Gastrocnemius medialis (tissue), 4 donors: ENCODE measurements at regions not wholly inside any gene's neighbourhood (a gene's known extent, or its start where the extent isn't known, plus 50 kb on each side); places are given as distances from the start of the nearest gene placed in this dataset.

Experiments
- ATAC-seq, 2 donors: fragments of 150-250 bp; one replicate each; pipeline ENCODE4 v1.9.1; 2016
- DNase-seq, 2 donors: peaks; one replicate each; pipeline ENCODE4 v3.0.0-alpha.2; 2019
- H3K27ac ChIP-seq, 4 donors: fragments of 200-600 bp; sonication (generic); 1 replicate in 1 of 4; 2 replicates in 3 of 4; pipeline ENCODE4 v1.5.1; 2016 to 2018; ENCODE audit warnings: mild to moderate bottlenecking in 2 of 4, moderate library complexity in 1 of 4
- H3K27me3 ChIP-seq, 3 donors: fragments of 200-600 bp; sonication (generic) in 2 of 3; 1 replicate in 1 of 3; 2 replicates in 2 of 3; pipeline versions ENCODE4 v1.5.1 to v1.6.0; 2016 to 2019; ENCODE audit warnings: mild to moderate bottlenecking in 1 of 3, moderate library complexity in 1 of 3
- H3K36me3 ChIP-seq, 2 donors: fragments of 200-600 bp; sonication (generic) in 1 of 2; one replicate each; pipeline ENCODE4 v1.5.1; 2017 to 2018
- H3K4me1 ChIP-seq, 2 donors: fragments of 200-600 bp; sonication (generic) in 1 of 2; one replicate each; pipeline ENCODE4 v1.5.1; 2016 to 2017; ENCODE audit warnings: mild to moderate bottlenecking in 2 of 2
- H3K4me3 ChIP-seq, 4 donors: fragments of 200-600 bp; sonication (generic) in 3 of 4; 1 replicate in 1 of 4; 2 replicates in 3 of 4; pipeline ENCODE4 v1.5.1; 2016 to 2019; ENCODE audit warnings: mild to moderate bottlenecking in 2 of 4
- H3K9me3 ChIP-seq, 3 donors: fragments of 200-600 bp; sonication (generic) in 2 of 3; 1 replicate in 1 of 3; 2 replicates in 2 of 3; pipeline ENCODE4 v1.5.1; 2016 to 2019
- CTCF ChIP-seq, 5 experiments: fragments of 450-650 bp in 3 of 5; fragments of 200-600 bp in 2 of 5; sonication (generic) in 2 of 5; IDR thresholded peaks in 4 of 5; conservative IDR thresholded peaks in 1 of 5; 1 replicate in 4 of 5; 2 replicates in 1 of 5; pipeline ENCODE4 v1.5.1; 2016 to 2019; ENCODE audit warnings: antibody characterized with exemption in 5 of 5, mild to moderate bottlenecking in 3 of 5, moderate library complexity in 3 of 5
- POLR2A ChIP-seq, 2 donors: fragments of 450-650 bp; IDR thresholded peaks; one replicate each; pipeline ENCODE4 v1.6.1; 2017; ENCODE audit warnings: antibody characterized with exemption in 2 of 2, mild to moderate bottlenecking in 2 of 2, moderate library complexity in 2 of 2
- in situ Hi-C, 4 donors: fragments of 200-750 bp; cut with MboI; loops; one replicate each; pipeline versions ENCODE4 v1.15.0 to v1.8.0; 2017; ENCODE audit warnings: low sequenced_read_pairs in 4 of 4
- intact Hi-C: fragments of 100-400 bp; cut with DNase I; formaldehyde crosslinking; loops from one replicate; pipeline ENCODE4 v1.15.1; 2023; ENCODE audit warnings: low total_unique reads

GRCh38 chr10:111725050-111725449 is 458.5 kb downstream of the GPAM start:
- no peak overlapping the region for H3K27ac ChIP-seq
- intact Hi-C loops (no loop called here), in situ Hi-C loops (no loop called here)
- no peak for ATAC-seq
- H3K4me3 ChIP-seq = no peak overlapping the region
- no peaks in the 10 kb centered on the region for H3K27me3 ChIP-seq
- H3K4me1 ChIP-seq = no peaks in the 10 kb centered on the region
- TF ChIP-seq POLR2A (IDR thresholded peaks at IDR 0.05) (no peak), CTCF (IDR thresholded peaks at IDR 0.05 in 4 of 5, conservative IDR thresholded peaks at IDR 0.05 in 1 of 5) (no peak)
- H3K36me3 ChIP-seq = no peaks in the 10 kb centered on the region
- DNase-seq = no peak
- no peaks in the 10 kb centered on the region for H3K9me3 ChIP-seq

DNA sequence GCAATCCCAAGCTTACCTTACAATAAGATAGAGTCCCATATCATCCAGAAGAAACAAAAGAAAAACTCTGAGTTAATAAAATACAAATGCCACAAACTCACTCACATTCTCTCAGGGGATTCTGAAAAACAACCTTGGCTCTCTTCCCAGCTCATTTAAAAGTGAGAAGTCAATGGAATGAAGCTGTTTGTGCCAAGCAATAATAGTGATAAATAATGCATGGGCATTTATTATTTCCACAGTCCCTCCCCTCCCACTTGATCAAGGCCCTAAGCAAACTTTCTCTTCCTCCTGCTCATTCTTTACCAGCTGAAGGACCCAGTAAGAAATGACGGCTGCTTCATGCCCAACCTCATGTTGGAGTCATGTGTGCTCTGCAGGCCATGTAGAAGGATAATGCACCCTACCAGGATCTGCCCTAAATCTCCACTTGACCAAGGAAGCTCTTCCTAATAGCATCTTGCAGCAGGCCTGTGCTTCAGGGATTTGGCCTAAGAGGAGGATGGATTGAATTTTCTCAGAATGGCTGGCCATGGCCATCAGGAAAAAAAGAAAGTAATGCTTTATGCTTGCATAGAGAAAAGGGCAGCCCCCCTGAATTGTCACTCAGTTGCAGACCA is 451.3 kb downstream of the GPAM start:
- intact Hi-C loops (no loop called here), in situ Hi-C loops (no loop called here)
- ATAC-seq (no peak), DNase-seq (no peak)
- TF ChIP-seq POLR2A (IDR thresholded peaks at IDR 0.05) (no peak), CTCF (IDR thresholded peaks at IDR 0.05 in 4 of 5, conservative IDR thresholded peaks at IDR 0.05 in 1 of 5) (no peak)
- Histone ChIP-seq H3K4me1 (no peaks in the 10 kb centered on the region), H3K9me3 (no peaks in the 10 kb centered on the region), H3K27me3 (no peaks in the 10 kb centered on the region), H3K27ac (no peak overlapping the region), H3K4me3 (no peak overlapping the region), H3K36me3 (no peaks in the 10 kb centered on the region)

DNA sequence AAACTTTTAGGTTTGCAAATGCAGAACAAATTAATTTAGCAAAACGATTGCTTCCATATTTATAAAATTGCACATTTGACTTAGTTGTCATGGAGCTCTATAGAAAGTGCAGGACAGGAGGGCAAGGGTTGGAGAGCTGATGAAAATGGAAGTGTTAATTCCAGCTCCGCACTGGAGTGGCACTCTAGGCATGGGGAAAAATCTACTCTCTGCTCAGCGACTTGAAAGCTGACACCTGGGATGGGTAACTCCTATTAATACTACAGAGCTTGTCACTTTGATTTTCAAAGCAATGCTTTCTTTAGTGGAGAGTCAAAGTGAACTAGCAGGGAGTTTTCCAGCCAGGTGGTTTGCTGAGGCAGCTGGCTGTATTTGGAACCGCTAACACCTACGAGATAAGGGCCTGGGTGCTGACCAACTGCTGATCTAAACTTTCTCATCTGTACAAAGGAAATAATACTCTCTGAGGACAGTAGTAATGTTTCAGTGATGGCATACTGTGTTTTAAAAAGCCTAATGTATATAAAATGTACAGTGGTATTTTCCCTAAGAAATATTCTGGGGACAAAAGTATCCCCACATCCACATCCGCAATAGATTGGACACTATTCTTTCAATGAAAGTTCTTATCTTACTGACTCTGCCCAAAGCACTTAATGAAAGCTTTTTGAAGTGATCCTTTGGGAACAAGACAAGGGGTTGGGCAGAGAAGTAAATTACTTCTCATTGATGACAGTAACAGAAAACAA is 444.3 kb downstream of the GPAM start:
- Histone ChIP-seq H3K4me1 (no peaks in the 10 kb centered on the region), H3K27ac (no peak overlapping the region), H3K36me3 (no peaks in the 10 kb centered on the region), H3K9me3 (no peaks in the 10 kb centered on the region), H3K27me3 (no peaks in the 10 kb centered on the region), H3K4me3 (no peak overlapping the region)
- in situ Hi-C loops = no loop called here
- DNase-seq (no peak), ATAC-seq (no peak)
- intact Hi-C loops = no loop called here
- TF ChIP-seq POLR2A (IDR thresholded peaks at IDR 0.05) (no peak), CTCF (IDR thresholded peaks at IDR 0.05 in 4 of 5, conservative IDR thresholded peaks at IDR 0.05 in 1 of 5) (no peak)

DNA sequence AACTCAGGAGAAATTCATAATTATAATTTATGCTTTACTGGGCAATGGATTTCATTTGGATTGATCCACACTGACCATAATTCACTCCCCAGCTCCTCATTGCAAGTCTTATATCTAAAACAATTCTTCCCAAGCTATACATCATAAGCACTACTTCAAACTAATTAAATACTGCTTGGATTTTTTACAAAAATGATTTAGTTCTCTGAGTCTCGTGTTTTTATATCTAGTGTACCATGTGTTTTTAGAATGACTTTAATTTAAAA is 443.8 kb downstream of the GPAM start:
- Histone ChIP-seq H3K4me3 (no peak overlapping the region), H3K27ac (no peak overlapping the region), H3K36me3 (no peaks in the 10 kb centered on the region), H3K4me1 (no peaks in the 10 kb centered on the region), H3K27me3 (no peaks in the 10 kb centered on the region), H3K9me3 (no peaks in the 10 kb centered on the region)
- no peak for TF ChIP-seq POLR2A (IDR thresholded peaks at IDR 0.05)
- TF ChIP-seq CTCF (IDR thresholded peaks at IDR 0.05 in 4 of 5, conservative IDR thresholded peaks at IDR 0.05 in 1 of 5) = no peak
- no peak for DNase-seq
- intact Hi-C loops = no loop called here
- no peak for ATAC-seq
- in situ Hi-C loops = no loop called here

DNA sequence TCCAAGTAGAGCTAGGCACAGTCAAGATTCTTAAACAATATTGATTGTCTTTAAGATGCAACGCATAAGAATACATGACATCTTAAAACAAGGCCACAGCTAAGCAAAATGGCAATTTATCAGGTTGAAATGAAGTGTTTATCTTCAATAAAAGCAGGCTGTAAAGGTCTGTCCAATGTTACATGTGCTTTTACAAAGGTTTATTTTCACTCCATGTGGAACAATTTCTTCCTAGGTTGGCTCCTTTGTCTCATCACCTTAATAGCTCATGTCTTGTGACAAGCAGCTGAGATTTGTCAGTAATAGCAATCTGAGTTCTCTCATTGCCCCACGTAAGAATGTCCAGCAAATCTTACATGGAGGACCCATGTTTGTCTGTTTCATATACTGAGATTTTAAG is 437.6 kb downstream of the GPAM start:
- Histone ChIP-seq H3K4me1 (no peaks in the 10 kb centered on the region), H3K27me3 (no peaks in the 10 kb centered on the region), H3K9me3 (no peaks in the 10 kb centered on the region), H3K4me3 (no peak overlapping the region), H3K27ac (no peak overlapping the region), H3K36me3 (no peaks in the 10 kb centered on the region)
- in situ Hi-C loops = no loop called here
- no peak for DNase-seq
- TF ChIP-seq CTCF (IDR thresholded peaks at IDR 0.05 in 4 of 5, conservative IDR thresholded peaks at IDR 0.05 in 1 of 5) (no peak), POLR2A (IDR thresholded peaks at IDR 0.05) (no peak)
- ATAC-seq = no peak
- intact Hi-C loops = no loop called here
